Naive thymus-derived CD4-positive, alpha-beta T cell (primary cell): ENCODE measurements at regions not wholly inside any gene's neighbourhood (a gene's known extent, or its start where the extent isn't known, plus 50 kb on each side); places are given as distances from the start of the nearest gene placed in this dataset.

Source experiments
- ATAC-seq: fragments of 150-1000 bp; cut with Tn5 transposase; 2 replicates; pipeline ENCODE4 v1.10.0; 2021; ENCODE audit warnings: mild to moderate bottlenecking, moderate library complexity
- CTCF ChIA-PET: fragments of 350-600 bp; sonication (Branson Sonifier 250); formaldehyde crosslinking; loops from one replicate; lab custom pipeline; 2021; ENCODE audit warnings: antibody characterized with exemption; lab: Charles Lee
- POLR2A ChIA-PET: fragments of 350-600 bp; sonication (Branson Sonifier 250); formaldehyde crosslinking; loops from one replicate; lab custom pipeline; 2021; ENCODE audit warnings: antibody characterized with exemption, inconsistent platforms; lab: Charles Lee
- DNase-seq, 9 donors: peaks; one replicate each; pipeline versions ENCODE4 v3.0.0 to v3.0.0-alpha.2; 2020 to 2022; ENCODE audit warnings: mixed read lengths in 1 of 9
- H3K27ac ChIP-seq: one replicate; pipeline ENCODE4 v1.7.0; 2013; ENCODE audit warnings: mild to moderate bottlenecking, low read depth, low read length, moderate library complexity
- H3K27me3 ChIP-seq, 2 donors: one replicate each; pipeline ENCODE4 v1.7.0; 2013; ENCODE audit warnings: low read length in 2 of 2, mild to moderate bottlenecking in 2 of 2, moderate library complexity in 2 of 2; ENCODE audit not compliant: control insufficient read depth in 2 of 2, insufficient read depth in 2 of 2
- H3K36me3 ChIP-seq, 3 experiments: 1 replicate in 2 of 3; 2 replicates in 1 of 3; pipeline ENCODE4 v1.7.0; 2013; ENCODE audit warnings: low read length in 3 of 3, mild to moderate bottlenecking in 3 of 3, moderate library complexity in 1 of 3; ENCODE audit not compliant: insufficient read depth in 3 of 3, control insufficient read depth in 2 of 3
- H3K4me1 ChIP-seq, 2 donors: one replicate each; pipeline ENCODE4 v1.7.0; 2013; ENCODE audit warnings: low read length in 2 of 2, mild to moderate bottlenecking in 2 of 2, moderate library complexity in 1 of 2; ENCODE audit not compliant: control insufficient read depth in 2 of 2, insufficient read depth in 2 of 2
- H3K4me3 ChIP-seq: 2 replicates; pipeline ENCODE4 v1.7.0; 2013; ENCODE audit warnings: mild to moderate bottlenecking, low read length
- H3K9me3 ChIP-seq, 3 experiments: 1 replicate in 2 of 3; 2 replicates in 1 of 3; pipeline ENCODE4 v1.7.0; 2013; ENCODE audit warnings: low read length in 3 of 3; ENCODE audit not compliant: control insufficient read depth in 2 of 3
- H3K27ac Mint-ChIP-seq, 9 donors: one replicate each; pipeline ENCODE4 v1.8.0; 2020 to 2022; ENCODE audit warnings: mixed read lengths in 9 of 9, mild to moderate bottlenecking in 8 of 9, moderate library complexity in 5 of 9, inconsistent platforms in 2 of 9
- H3K27me3 Mint-ChIP-seq, 5 donors: one replicate each; pipeline ENCODE4 v1.8.0; 2021 to 2022; ENCODE audit warnings: mixed read lengths in 5 of 5, mild to moderate bottlenecking in 1 of 5
- H3K36me3 Mint-ChIP-seq, 5 donors: one replicate each; pipeline ENCODE4 v1.8.0; 2020 to 2022; ENCODE audit warnings: mixed read lengths in 5 of 5, mild to moderate bottlenecking in 3 of 5, inconsistent platforms in 1 of 5
- H3K4me1 Mint-ChIP-seq, 7 donors: one replicate each; pipeline ENCODE4 v1.8.0; 2020 to 2022; ENCODE audit warnings: mixed read lengths in 7 of 7, mild to moderate bottlenecking in 3 of 7, inconsistent platforms in 1 of 7
- H3K4me3 Mint-ChIP-seq, 10 donors: one replicate each; pipeline ENCODE4 v1.8.0; 2020 to 2022; ENCODE audit warnings: mild to moderate bottlenecking in 10 of 10, mixed read lengths in 10 of 10, moderate library complexity in 6 of 10, inconsistent platforms in 2 of 10
- H3K9me3 Mint-ChIP-seq, 11 donors: one replicate each; pipeline ENCODE4 v1.8.0; 2020 to 2022; ENCODE audit warnings: mixed read lengths in 11 of 11, mild to moderate bottlenecking in 4 of 11, inconsistent platforms in 1 of 11, moderate library complexity in 1 of 11
- intact Hi-C, 2 donors: fragments of 100-400 bp; cut with micrococcal nuclease; formaldehyde crosslinking; loops; one replicate each; pipeline ENCODE4 v1.15.1; 2023

DNA sequence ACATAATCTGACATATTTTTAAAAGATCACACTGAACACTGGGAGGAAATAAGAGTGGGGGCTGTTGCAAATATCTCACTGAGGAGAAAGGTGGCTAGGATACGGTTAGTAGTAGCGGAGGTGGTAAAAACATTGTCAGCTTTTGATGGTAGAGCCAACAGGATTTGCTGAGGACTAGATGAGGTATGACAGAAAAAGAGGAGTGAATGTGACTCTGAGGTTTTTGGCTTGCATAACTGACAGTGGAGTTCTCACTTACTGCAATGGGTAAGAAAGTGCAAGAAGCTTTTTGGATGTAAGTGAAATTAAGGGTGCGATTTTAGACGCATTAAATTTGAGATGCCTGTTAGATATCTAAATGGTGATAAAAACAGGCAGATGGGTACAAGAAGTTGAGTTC lies 102.0 kb upstream of the MBL2 start:
- Mint-ChIP-seq H3K36me3 (no peaks in the 10 kb centered on the region), H3K9me3 (peaks cover 0 to 11% (median 3%) of the 10 kb centered on the region in 11 donors), H3K4me3 (no peak overlapping the region), H3K4me1 (no peaks in the 10 kb centered on the region), H3K27ac (no peak overlapping the region), H3K27me3 (no peaks in the 10 kb centered on the region)
- Histone ChIP-seq H3K27ac (no peak overlapping the region), H3K4me1 (no peaks in the 10 kb centered on the region), H3K9me3 (no peaks in the 10 kb centered on the region), H3K36me3 (no peaks in the 10 kb centered on the region), H3K4me3 (no peak overlapping the region), H3K27me3 (no peaks in the 10 kb centered on the region)
- ChIA-PET POLR2A (no interaction called here), CTCF (no interaction called here)
- ATAC-seq (no peak), DNase-seq (no peak)
- intact Hi-C loops, result no loop called here

DNA sequence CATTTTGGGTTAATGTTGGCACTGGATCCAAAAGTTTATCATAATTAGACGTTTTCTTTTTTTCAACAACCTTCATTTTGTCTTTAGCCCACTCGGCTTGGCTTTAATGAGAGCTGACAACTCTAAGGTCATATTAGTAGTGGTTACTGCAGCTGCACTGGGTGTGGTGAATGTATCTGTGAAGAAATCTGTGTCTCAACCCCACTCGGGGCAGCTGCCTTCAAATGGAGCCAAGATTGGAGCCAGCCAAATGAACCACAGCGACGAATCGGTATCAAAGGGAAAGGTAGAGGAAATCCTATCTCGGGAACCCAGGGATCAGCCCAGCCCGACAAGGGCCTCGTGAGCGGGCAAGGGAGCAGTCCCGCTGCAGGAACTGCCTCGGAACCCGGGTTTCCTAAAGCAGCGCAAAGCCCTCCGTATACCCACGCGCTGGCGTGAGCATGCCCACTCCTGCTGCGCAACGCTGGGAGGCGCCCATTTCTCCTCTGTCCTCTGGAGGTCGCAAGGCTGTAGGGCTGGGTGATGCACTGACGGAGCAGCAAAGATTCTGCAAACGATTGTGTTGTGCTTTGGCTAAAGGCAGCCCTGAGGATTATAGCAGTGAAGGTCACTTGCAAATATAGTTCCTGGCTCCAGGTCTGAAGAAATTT lies 98.7 kb upstream of the MBL2 start:
- no peak overlapping the region for H3K27ac Mint-ChIP-seq
- no peaks in the 10 kb centered on the region for H3K27me3 Mint-ChIP-seq
- no peak overlapping the region for H3K4me3 Mint-ChIP-seq
- no peak overlapping the region for H3K27ac ChIP-seq
- intact Hi-C loops, result no loop called here
- H3K36me3 Mint-ChIP-seq, result peaks cover 0 to 6% (median 0%) of the 10 kb centered on the region in 5 donors
- CTCF ChIA-PET, result no interaction called here
- no peaks in the 10 kb centered on the region for H3K4me1 ChIP-seq
- H3K4me3 ChIP-seq, result no peak overlapping the region
- H3K4me1 Mint-ChIP-seq, result no peaks in the 10 kb centered on the region
- POLR2A ChIA-PET, result no interaction called here
- no peak for ATAC-seq
- H3K36me3 ChIP-seq, result no peaks in the 10 kb centered on the region
- no peak for DNase-seq
- H3K9me3 Mint-ChIP-seq, result peaks cover 2 to 22% (median 7%) of the 10 kb centered on the region in 11 donors
- H3K27me3 ChIP-seq, result no peaks in the 10 kb centered on the region
- H3K9me3 ChIP-seq, result no peaks in the 10 kb centered on the region

DNA sequence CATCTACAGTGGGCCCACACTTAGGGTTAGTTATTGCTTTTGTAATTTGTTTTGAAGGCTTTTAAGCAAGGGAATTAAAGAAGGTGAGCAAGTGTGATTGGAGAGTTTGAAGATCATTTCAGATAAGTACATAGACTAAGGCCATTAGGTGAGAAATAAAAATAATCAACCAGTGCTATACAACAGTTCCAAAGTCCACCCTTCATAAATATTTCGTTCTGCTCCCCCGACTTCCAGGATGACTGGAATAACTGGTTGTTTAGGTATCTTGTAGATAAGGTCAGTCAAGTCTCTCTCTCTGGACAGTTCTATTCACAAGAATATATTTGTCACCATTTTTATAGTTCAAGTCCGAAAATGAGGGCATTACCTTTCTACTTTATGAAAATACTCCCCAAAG lies 98.0 kb upstream of the MBL2 start:
- no peaks in the 10 kb centered on the region for H3K27me3 ChIP-seq
- DNase-seq, result no peak
- Mint-ChIP-seq H3K36me3 (peaks cover 0 to 6% (median 0%) of the 10 kb centered on the region in 5 donors), H3K4me3 (no peak overlapping the region), H3K9me3 (peaks cover 2 to 22% (median 7%) of the 10 kb centered on the region in 11 donors), H3K4me1 (no peaks in the 10 kb centered on the region), H3K27ac (no peak overlapping the region), H3K27me3 (no peaks in the 10 kb centered on the region)
- H3K36me3 ChIP-seq, result no peaks in the 10 kb centered on the region
- ChIA-PET CTCF (no interaction called here), POLR2A (no interaction called here)
- H3K9me3 ChIP-seq, result no peaks in the 10 kb centered on the region
- ATAC-seq, result no peak
- H3K27ac ChIP-seq, result no peak overlapping the region
- no peak overlapping the region for H3K4me3 ChIP-seq
- intact Hi-C loops, result no loop called here
- H3K4me1 ChIP-seq, result no peaks in the 10 kb centered on the region

DNA sequence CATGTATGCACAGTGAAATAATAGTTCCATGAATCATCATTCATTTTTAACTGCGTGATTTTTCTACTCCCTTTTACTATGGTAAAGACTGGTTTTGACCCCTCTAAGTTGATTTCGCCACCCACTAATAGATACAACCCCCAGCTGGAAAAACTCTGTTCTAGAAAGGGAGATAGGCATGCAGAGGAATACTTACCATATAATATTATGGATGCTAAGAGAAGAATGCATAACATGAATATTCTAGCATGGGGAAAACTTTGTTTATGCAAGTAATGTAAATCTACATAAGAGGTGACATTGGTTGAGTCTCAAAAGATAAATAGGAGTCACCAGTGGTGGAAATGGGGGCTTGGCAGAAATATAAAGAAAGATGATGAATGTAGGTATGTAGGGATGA lies 97.3 kb upstream of the MBL2 start:
- Mint-ChIP-seq H3K4me1 (no peaks in the 10 kb centered on the region), H3K27ac (no peak overlapping the region), H3K36me3 (peaks cover 0 to 6% (median 0%) of the 10 kb centered on the region in 5 donors), H3K27me3 (no peaks in the 10 kb centered on the region), H3K4me3 (no peak overlapping the region), H3K9me3 (peaks cover 2 to 22% (median 7%) of the 10 kb centered on the region in 11 donors)
- DNase-seq, result no peak
- ChIA-PET CTCF (no interaction called here), POLR2A (no interaction called here)
- no peak for ATAC-seq
- Histone ChIP-seq H3K27ac (no peak overlapping the region), H3K4me1 (no peaks in the 10 kb centered on the region), H3K36me3 (no peaks in the 10 kb centered on the region), H3K9me3 (no peaks in the 10 kb centered on the region), H3K4me3 (no peak overlapping the region), H3K27me3 (no peaks in the 10 kb centered on the region)
- intact Hi-C loops, result no loop called here

DNA sequence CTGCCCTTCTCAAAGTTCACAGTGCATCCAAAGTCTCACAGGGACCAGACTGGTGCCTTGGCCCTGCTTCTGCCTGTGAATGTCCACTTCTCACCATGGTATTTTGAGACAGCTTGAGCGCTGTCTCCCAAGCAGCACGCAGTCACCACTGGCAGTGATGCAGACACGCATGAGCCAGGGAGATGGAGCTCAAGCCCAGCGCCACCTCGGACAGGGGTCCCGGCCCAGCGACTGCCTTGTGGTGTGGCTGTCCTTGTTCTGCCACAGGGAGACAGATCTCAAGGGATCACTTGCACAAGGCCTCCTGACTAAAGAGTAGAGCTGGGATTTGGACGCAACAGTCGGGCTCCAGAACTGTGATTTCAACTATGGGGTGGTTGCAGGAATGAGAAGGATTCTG lies 92.6 kb upstream of the MBL2 start:
- H3K4me1 Mint-ChIP-seq, result no peaks in the 10 kb centered on the region
- no peaks in the 10 kb centered on the region for H3K36me3 ChIP-seq
- no peak overlapping the region for H3K4me3 ChIP-seq
- H3K27ac Mint-ChIP-seq, result no peak overlapping the region
- POLR2A ChIA-PET, result no interaction called here
- H3K36me3 Mint-ChIP-seq, result peaks cover 0 to 6% (median 0%) of the 10 kb centered on the region in 5 donors
- no peak overlapping the region for H3K4me3 Mint-ChIP-seq
- peaks cover 2 to 22% (median 7%) of the 10 kb centered on the region in 11 donors for H3K9me3 Mint-ChIP-seq
- H3K27ac ChIP-seq, result no peak overlapping the region
- ATAC-seq (no peak), DNase-seq (no peak)
- no peaks in the 10 kb centered on the region for H3K4me1 ChIP-seq
- H3K27me3 ChIP-seq, result no peaks in the 10 kb centered on the region
- H3K9me3 ChIP-seq, result no peaks in the 10 kb centered on the region
- intact Hi-C loops, result no loop called here
- no peaks in the 10 kb centered on the region for H3K27me3 Mint-ChIP-seq
- CTCF ChIA-PET, result no interaction called here

DNA sequence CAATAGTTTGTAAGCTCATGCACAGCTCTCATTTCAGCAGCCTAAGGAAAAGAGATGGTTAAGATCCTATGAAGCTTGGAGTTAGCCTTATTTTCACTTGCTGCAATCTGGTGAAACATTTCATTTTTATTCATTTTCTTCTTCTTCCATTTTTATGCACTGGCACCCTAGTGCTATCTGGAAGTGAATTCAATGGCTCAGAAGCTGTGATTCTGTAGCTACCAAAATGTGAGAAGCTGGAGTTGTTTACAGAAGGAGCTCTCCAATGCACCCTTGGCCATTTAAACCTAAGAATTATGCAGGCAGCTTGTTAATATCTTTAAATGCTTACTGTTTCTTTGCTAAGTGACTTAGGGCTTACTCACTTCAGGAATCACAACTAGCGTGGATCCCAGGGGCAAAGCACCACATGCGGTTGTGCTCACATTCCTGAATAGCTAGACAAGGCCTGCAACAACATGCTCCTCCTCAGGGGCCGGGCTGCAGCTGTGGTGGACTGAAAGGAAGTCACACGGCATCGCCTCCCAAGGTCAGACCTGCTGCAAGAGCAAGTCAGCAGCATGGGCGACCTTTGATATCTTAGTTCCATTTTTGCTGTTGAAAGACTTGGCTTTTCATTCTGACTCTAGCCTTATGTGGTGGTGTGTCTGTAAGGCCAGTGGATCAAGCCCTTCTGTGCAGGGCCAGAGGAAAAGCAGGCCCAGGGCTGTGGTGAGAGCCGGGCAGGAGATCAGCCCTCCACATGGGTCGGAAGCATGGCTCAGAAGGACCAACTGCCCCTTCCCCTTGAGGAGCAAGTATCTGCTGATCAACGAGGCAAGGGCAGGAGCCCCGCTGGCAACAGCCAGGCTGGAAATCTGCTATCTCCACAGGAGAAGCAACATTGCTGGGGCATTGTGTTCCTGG lies 91.9 kb upstream of the MBL2 start:
- H3K9me3 Mint-ChIP-seq, result peaks cover 0 to 15% (median 6%) of the 10 kb centered on the region in 11 donors
- H3K27ac Mint-ChIP-seq, result no peak overlapping the region
- Histone ChIP-seq H3K9me3 (no peaks in the 10 kb centered on the region), H3K36me3 (no peaks in the 10 kb centered on the region), H3K4me3 (no peak overlapping the region), H3K27ac (no peak overlapping the region), H3K27me3 (no peaks in the 10 kb centered on the region), H3K4me1 (no peaks in the 10 kb centered on the region)
- peaks cover 0 to 6% (median 0%) of the 10 kb centered on the region in 5 donors for H3K36me3 Mint-ChIP-seq
- intact Hi-C loops, result no loop called here
- CTCF ChIA-PET, result no interaction called here
- POLR2A ChIA-PET, result no interaction called here
- H3K4me3 Mint-ChIP-seq, result no peak overlapping the region
- H3K27me3 Mint-ChIP-seq, result no peaks in the 10 kb centered on the region
- DNase-seq (no peak), ATAC-seq (no peak)
- no peaks in the 10 kb centered on the region for H3K4me1 Mint-ChIP-seq
